Trophoblast cell (in vitro differentiated cells and primary cell): ENCODE measurements at regions not wholly inside any gene's neighbourhood (a gene's known extent, or its start where the extent isn't known, plus 50 kb on each side); places are given as distances from the start of the nearest gene placed in this dataset.
"Not testable (repeated sequence)": the region's sequence is repeated elsewhere in the genome, so short reads cannot be mapped to it uniquely, and the experiment has no call there.

Experiments
- DNase-seq, 2 donors: peaks; one replicate each; pipeline ENCODE4 v3.0.0-alpha.2; 2016
- H2AFZ ChIP-seq: 2 replicates; pipeline ENCODE4 v1.6.1; 2013; ENCODE audit warnings: low read length, moderate library complexity, mild to moderate bottlenecking; ENCODE audit not compliant: insufficient read depth, poor library complexity
- H2AK5ac ChIP-seq: 2 replicates; pipeline ENCODE4 v1.6.1; 2013; ENCODE audit warnings: mild to moderate bottlenecking, low read length
- H2BK120ac ChIP-seq: 2 replicates; pipeline ENCODE4 v1.6.1; 2013; ENCODE audit warnings: low read length, mild to moderate bottlenecking, moderate library complexity; ENCODE audit not compliant: insufficient read depth, poor library complexity
- H2BK12ac ChIP-seq: 2 replicates; pipeline ENCODE4 v1.6.1; 2013; ENCODE audit warnings: mild to moderate bottlenecking, low read length, moderate library complexity
- H2BK5ac ChIP-seq: 2 replicates; pipeline ENCODE4 v1.6.1; 2013; ENCODE audit warnings: low read length, low read depth, moderate library complexity, mild to moderate bottlenecking; ENCODE audit not compliant: poor library complexity
- H3K14ac ChIP-seq: 2 replicates; pipeline ENCODE4 v1.6.1; 2013; ENCODE audit warnings: mild to moderate bottlenecking, low read length
- H3K18ac ChIP-seq: 2 replicates; pipeline ENCODE4 v1.6.1; 2013; ENCODE audit warnings: mild to moderate bottlenecking, low read length
- H3K23ac ChIP-seq: 2 replicates; pipeline ENCODE4 v1.6.1; 2013; ENCODE audit warnings: low read length
- H3K27ac ChIP-seq: 2 replicates; pipeline ENCODE4 v1.5.1; 2013; ENCODE audit warnings: low read depth, mild to moderate bottlenecking, inconsistent platforms, low read length, moderate library complexity
- H3K27me3 ChIP-seq: 2 replicates; pipeline ENCODE4 v1.6.1; 2013; ENCODE audit warnings: inconsistent platforms, mild to moderate bottlenecking, low read length, moderate library complexity; ENCODE audit not compliant: insufficient read depth
- H3K36me3 ChIP-seq, 2 experiments: 1 replicate in 1 of 2; 2 replicates in 1 of 2; pipeline ENCODE4 v1.6.1; 2013; ENCODE audit warnings: low read length in 2 of 2, mild to moderate bottlenecking in 2 of 2, moderate library complexity in 1 of 2; ENCODE audit not compliant: insufficient read depth in 2 of 2, control insufficient read depth in 1 of 2
- H3K4ac ChIP-seq: 2 replicates; pipeline ENCODE4 v1.6.1; 2013; ENCODE audit warnings: low read depth, mild to moderate bottlenecking, low read length, moderate library complexity
- H3K4me1 ChIP-seq, 2 experiments: 1 replicate in 1 of 2; 2 replicates in 1 of 2; pipeline ENCODE4 v1.6.1; 2013; ENCODE audit warnings: low read length in 2 of 2, mild to moderate bottlenecking in 2 of 2, moderate library complexity in 1 of 2; ENCODE audit not compliant: insufficient read depth in 2 of 2, control insufficient read depth in 1 of 2
- H3K4me2 ChIP-seq: 2 replicates; pipeline ENCODE4 v1.6.1; 2013; ENCODE audit warnings: inconsistent platforms, mild to moderate bottlenecking, low read length, moderate library complexity
- H3K4me3 ChIP-seq: 2 replicates; pipeline ENCODE4 v1.5.1; 2013; ENCODE audit warnings: mild to moderate bottlenecking, low read depth, low read length, inconsistent platforms
- H3K79me1 ChIP-seq: one replicate; pipeline ENCODE4 v1.6.1; 2013; ENCODE audit warnings: low read length
- H3K79me2 ChIP-seq: 2 replicates; pipeline ENCODE4 v1.6.1; 2013; ENCODE audit warnings: low read length, mild to moderate bottlenecking; ENCODE audit not compliant: control insufficient read depth, insufficient read depth, poor library complexity
- H3K9ac ChIP-seq: 2 replicates; pipeline ENCODE4 v1.6.1; 2013; ENCODE audit warnings: mild to moderate bottlenecking, low read length
- H3K9me3 ChIP-seq: 2 replicates; pipeline ENCODE4 v1.6.1; 2013; ENCODE audit warnings: low read depth, mild to moderate bottlenecking, control low read depth, inconsistent platforms, low read length; ENCODE audit not compliant: insufficient read depth
- H4K12ac ChIP-seq: 2 replicates; pipeline ENCODE4 v1.6.1; 2013; ENCODE audit warnings: low read depth, mild to moderate bottlenecking, low read length, moderate library complexity
- H4K8ac ChIP-seq: 2 replicates; pipeline ENCODE4 v1.6.1; 2013; ENCODE audit warnings: low read depth, mild to moderate bottlenecking, low read length, moderate library complexity
- H4K91ac ChIP-seq: one replicate; pipeline ENCODE4 v1.6.1; 2013; ENCODE audit warnings: low read depth, mild to moderate bottlenecking, low read length, moderate library complexity
- WGBS: extraction: QIAGEN DNeasy Blood & Tissue Kit; methylation state at CpG from one replicate; pipeline ENCODE4 v1.1.7; 2013; ENCODE audit warnings: missing lambda C conversion rate; ENCODE audit not compliant: insufficient read length, insufficient coverage; ENCODE audit errors: extremely low coverage; 5-methylcytosine and 5-hydroxymethylcytosine counted together

GRCh38 chr1:172795741-172796140 lies 136.8 kb downstream of the FASLG start:
- H3K4me1 ChIP-seq, result no peaks in the 10 kb centered on the region
- no peak overlapping the region for H3K4ac ChIP-seq
- no peak overlapping the region for H4K91ac ChIP-seq
- H3K9ac ChIP-seq, result no peak overlapping the region
- WGBS, result no CpG with 5 or more reads among the region's 4 CpGs
- no peaks in the 10 kb centered on the region for H3K27me3 ChIP-seq
- H3K36me3 ChIP-seq, result no peaks in the 10 kb centered on the region
- H4K12ac ChIP-seq, result no peak overlapping the region
- H3K9me3 ChIP-seq, result no peaks in the 10 kb centered on the region
- H3K18ac ChIP-seq, result no peak overlapping the region
- no peak overlapping the region for H3K4me2 ChIP-seq
- H3K14ac ChIP-seq, result no peak overlapping the region
- H2AK5ac ChIP-seq, result no peak overlapping the region
- H3K79me1 ChIP-seq, result no peaks in the 10 kb centered on the region
- H2AFZ ChIP-seq, result no peak overlapping the region
- H3K27ac ChIP-seq, result no peak overlapping the region
- no peak overlapping the region for H3K23ac ChIP-seq
- H2BK120ac ChIP-seq, result no peak overlapping the region
- H4K8ac ChIP-seq, result no peak overlapping the region
- no peaks in the 10 kb centered on the region for H3K79me2 ChIP-seq
- H3K4me3 ChIP-seq, result no peak overlapping the region
- H2BK12ac ChIP-seq, result no peak overlapping the region
- DNase-seq, result no peak
- H2BK5ac ChIP-seq, result no peak overlapping the region

GRCh38 chr1:172799804-172800203 lies 140.9 kb downstream of the FASLG start:
- not testable (repeated sequence) for H3K4ac ChIP-seq, H2AK5ac ChIP-seq, H2BK120ac ChIP-seq, H4K91ac ChIP-seq, H3K14ac ChIP-seq, H3K79me1 ChIP-seq, H3K23ac ChIP-seq, H3K36me3 ChIP-seq, H3K9me3 ChIP-seq, H2AFZ ChIP-seq, H3K18ac ChIP-seq, H3K4me3 ChIP-seq, DNase-seq, H3K4me2 ChIP-seq, H2BK12ac ChIP-seq, H4K12ac ChIP-seq, H3K79me2 ChIP-seq, H3K27me3 ChIP-seq, H2BK5ac ChIP-seq, H4K8ac ChIP-seq, H3K27ac ChIP-seq, H3K4me1 ChIP-seq, H3K9ac ChIP-seq
- WGBS, result no CpG with 5 or more reads among the region's 9 CpGs

GRCh38 chr1:172801771-172802322 lies 142.9 kb downstream of the FASLG start:
- no peak overlapping the region for H2AFZ ChIP-seq
- no peak overlapping the region for H2BK120ac ChIP-seq
- H2AK5ac ChIP-seq, result no peak overlapping the region
- H3K27me3 ChIP-seq, result no peaks in the 10 kb centered on the region
- H3K36me3 ChIP-seq, result no peaks in the 10 kb centered on the region
- H4K91ac ChIP-seq, result no peak overlapping the region
- H3K27ac ChIP-seq, result no peak overlapping the region
- H4K12ac ChIP-seq, result no peak overlapping the region
- H3K79me2 ChIP-seq, result no peaks in the 10 kb centered on the region
- H2BK5ac ChIP-seq, result no peak overlapping the region
- no peak overlapping the region for H4K8ac ChIP-seq
- no peaks in the 10 kb centered on the region for H3K79me1 ChIP-seq
- no peak overlapping the region for H3K4ac ChIP-seq
- H3K4me1 ChIP-seq, result peaks cover 0 to 3% of the 10 kb centered on the region in 2 experiments
- H2BK12ac ChIP-seq, result no peak overlapping the region
- no peak overlapping the region for H3K18ac ChIP-seq
- H3K4me3 ChIP-seq, result no peak overlapping the region
- DNase-seq, result no peak
- no peak overlapping the region for H3K14ac ChIP-seq
- H3K9me3 ChIP-seq, result no peaks in the 10 kb centered on the region
- H3K4me2 ChIP-seq, result no peak overlapping the region
- no peak overlapping the region for H3K9ac ChIP-seq
- no CpG with 5 or more reads among the region's 1 CpG for WGBS
- H3K23ac ChIP-seq, result no peak overlapping the region

GRCh38 chr1:172809750-172810149 lies 150.8 kb downstream of the FASLG start:
- Histone ChIP-seq H3K9ac (no peak overlapping the region), H3K4me2 (no peak overlapping the region), H4K91ac (no peak overlapping the region), H3K18ac (no peak overlapping the region), H3K4me1 (no peaks in the 10 kb centered on the region), H3K79me1 (no peaks in the 10 kb centered on the region), H2BK12ac (no peak overlapping the region), H4K12ac (no peak overlapping the region), H3K79me2 (no peaks in the 10 kb centered on the region), H2AFZ (no peak overlapping the region), H3K27ac (no peak overlapping the region), H3K27me3 (no peaks in the 10 kb centered on the region), H2BK120ac (no peak overlapping the region), H2BK5ac (no peak overlapping the region), H3K14ac (no peak overlapping the region), H3K23ac (no peak overlapping the region), H2AK5ac (no peak overlapping the region), H3K4ac (no peak overlapping the region), H3K9me3 (peaks cover 4% of the 10 kb centered on the region), H3K36me3 (no peaks in the 10 kb centered on the region), H4K8ac (no peak overlapping the region), H3K4me3 (no peak overlapping the region)
- DNase-seq, result no peak
- WGBS, result no CpG with 5 or more reads among the region's 1 CpG
